IMR-90 (cell line): ENCODE measurements at regions not wholly inside any gene's neighbourhood (a gene's known extent, or its start where the extent isn't known, plus 50 kb on each side); places are given as distances from the start of the nearest gene placed in this dataset.

Experiments
- CEBPB ChIP-seq: IDR thresholded peaks from 2 replicates; pipeline ENCODE4 v1.6.1; 2012; ENCODE audit warnings: low read depth, low read length, improper control_type of control experiment
- CTCF ChIP-seq: conservative IDR thresholded peaks from 2 replicates; pipeline ENCODE4 v1.5.1; 2012; ENCODE audit warnings: mild to moderate bottlenecking, low read depth, low read length, improper control_type of control experiment
- ELK1 ChIP-seq: fragments of 150-350 bp; IDR thresholded peaks from 2 replicates; pipeline ENCODE4 v1.6.1; 2016; ENCODE audit warnings: low read depth, mild to moderate bottlenecking, low read length, moderate library complexity, borderline replicate concordance
- MAFK ChIP-seq: IDR thresholded peaks from 2 replicates; pipeline ENCODE4 v1.6.1; 2012; ENCODE audit warnings: low read depth, low read length, improper control_type of control experiment
- MAZ ChIP-seq: IDR thresholded peaks from 2 replicates; pipeline ENCODE4 v1.6.1; 2012; ENCODE audit warnings: low read depth, mild to moderate bottlenecking, low read length, improper control_type of control experiment, moderate library complexity, borderline replicate concordance
- MXI1 ChIP-seq: IDR thresholded peaks from 2 replicates; pipeline ENCODE4 v1.6.1; 2012; ENCODE audit warnings: low read depth, mild to moderate bottlenecking, low read length, moderate library complexity, borderline replicate concordance
- POLR2A ChIP-seq: IDR thresholded peaks from 2 replicates; pipeline ENCODE4 v1.6.1; 2012; ENCODE audit warnings: mild to moderate bottlenecking, low read depth, low read length
- RAD21 ChIP-seq: IDR thresholded peaks from 2 replicates; pipeline ENCODE4 v1.6.1; 2012; ENCODE audit warnings: low read length, improper control_type of control experiment
- RCOR1 ChIP-seq: IDR thresholded peaks from 2 replicates; pipeline ENCODE4 v1.6.1; 2012; ENCODE audit warnings: mild to moderate bottlenecking, low read length, improper control_type of control experiment; ENCODE audit not compliant: insufficient replicate concordance
- RFX5 ChIP-seq: IDR thresholded peaks from 2 replicates; pipeline ENCODE4 v1.8.0; 2012; ENCODE audit warnings: low read depth, mild to moderate bottlenecking, low read length, moderate library complexity
- SMC3 ChIP-seq: fragments of 150-350 bp; IDR thresholded peaks from 2 replicates; pipeline ENCODE4 v1.6.1; 2016; ENCODE audit warnings: low read depth, mild to moderate bottlenecking, antibody characterized with exemption, low read length, moderate library complexity
- USF2 ChIP-seq: fragments of 150-350 bp; IDR thresholded peaks from 2 replicates; pipeline ENCODE4 v1.6.1; 2017; ENCODE audit warnings: mild to moderate bottlenecking, antibody characterized with exemption, low read length, low read depth

GRCh38 chr11:32013603-32014002 is 77.3 kb upstream of the RCN1 start:
- TF ChIP-seq RCOR1 (no peak), POLR2A (no peak), MAZ (no peak), CTCF (no peak), ELK1 (no peak), USF2 (no peak), CEBPB (no peak), SMC3 (no peak), RFX5 (no peak), RAD21 (no peak), MXI1 (no peak), MAFK (peak; percentile 54)
